NCI-H128 (cell line): ENCODE measurements at regions not wholly inside any gene's neighbourhood (a gene's known extent, or its start where the extent isn't known, plus 50 kb on each side); places are given as distances from the start of the nearest gene placed in this dataset.

Source experiments
- DNase-seq: peaks from one replicate; lab custom pipeline; 2025; ENCODE audit not compliant: unreplicated experiment; lab: John Stamatoyannopoulos, UW

DNA sequence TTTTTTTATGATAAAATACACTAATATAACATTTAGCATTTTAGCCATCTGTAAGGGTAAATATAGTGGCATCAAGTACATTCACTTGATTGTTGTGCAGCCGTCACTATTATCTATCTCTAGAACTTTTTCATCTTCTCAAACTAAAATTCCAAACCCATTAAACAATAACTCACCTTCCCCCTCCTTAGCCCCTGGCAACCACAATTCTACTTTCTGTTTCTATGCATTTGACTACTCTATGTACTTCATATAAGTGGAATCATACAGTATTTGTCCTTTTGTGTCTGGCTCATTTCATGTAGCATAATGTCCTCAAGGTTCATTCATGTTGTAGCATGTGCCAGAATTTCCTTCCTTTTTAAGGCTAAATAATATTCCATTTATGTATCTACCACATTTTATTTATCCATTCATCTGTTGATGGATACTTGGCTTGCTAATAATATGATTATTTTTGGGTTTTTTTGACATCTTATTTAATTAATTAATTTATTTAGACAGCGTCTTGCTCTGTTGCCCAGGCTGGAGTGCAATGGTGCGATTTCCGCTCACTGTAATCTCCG lies 69.6 kb upstream of the MACF1 start:
- no peak for DNase-seq

DNA sequence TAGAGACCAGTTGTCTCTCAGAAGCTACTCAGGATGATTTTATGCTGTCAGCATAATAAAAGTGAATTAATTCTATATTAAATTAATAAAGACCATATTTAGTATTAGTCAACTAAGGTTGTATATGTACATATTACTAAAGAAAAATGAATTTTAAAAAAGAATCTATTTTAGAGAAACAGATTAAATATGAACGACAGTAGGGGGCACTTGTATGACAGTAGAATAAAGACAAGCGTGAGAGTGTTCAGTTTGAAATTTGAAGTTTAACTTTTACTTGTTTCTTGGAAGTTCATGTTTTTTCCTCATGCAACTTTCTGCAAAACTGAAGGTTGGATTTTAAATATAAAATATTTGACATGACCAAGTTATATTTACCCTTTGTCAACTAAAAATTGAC lies 67.9 kb upstream of the MACF1 start:
- DNase-seq, result no peak

DNA sequence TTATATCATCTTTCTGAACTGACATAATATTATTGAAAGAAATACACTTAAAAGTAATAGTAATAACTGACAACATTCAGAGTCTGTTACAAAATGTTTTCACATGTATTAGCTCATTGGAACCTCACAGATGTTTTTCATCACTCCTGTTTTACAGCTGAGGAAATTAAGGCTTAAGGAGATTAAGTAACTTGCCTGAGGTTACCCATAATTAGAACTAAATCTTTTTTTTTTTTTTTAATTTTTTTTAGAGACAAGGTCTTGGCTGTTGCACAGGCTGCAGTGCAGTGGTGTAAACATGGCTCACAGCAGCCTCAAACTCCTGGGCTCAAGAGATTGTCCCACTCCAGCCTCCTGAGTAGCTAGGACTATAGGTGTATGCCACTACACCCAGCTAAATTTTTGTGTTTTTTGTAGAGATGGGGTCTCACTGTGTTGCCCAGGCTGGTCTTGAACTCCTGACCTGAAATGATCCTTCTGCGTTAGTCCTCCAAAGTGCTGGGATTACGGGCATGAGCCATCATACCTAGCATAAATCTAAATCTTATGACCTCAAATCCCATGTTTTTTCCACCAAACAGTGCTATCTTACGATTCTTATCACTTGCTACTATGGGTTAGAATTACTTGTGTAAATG lies 64.7 kb upstream of the MACF1 start:
- no peak for DNase-seq

- DNase-seq, result no peak
Observed at GRCh38 chr1:39141925-39142324, 62.6 kb upstream of the MACF1 start.

- no peak for DNase-seq
Observed at GRCh38 chr1:39142401-39143060, 62.0 kb upstream of the MACF1 start.

DNA sequence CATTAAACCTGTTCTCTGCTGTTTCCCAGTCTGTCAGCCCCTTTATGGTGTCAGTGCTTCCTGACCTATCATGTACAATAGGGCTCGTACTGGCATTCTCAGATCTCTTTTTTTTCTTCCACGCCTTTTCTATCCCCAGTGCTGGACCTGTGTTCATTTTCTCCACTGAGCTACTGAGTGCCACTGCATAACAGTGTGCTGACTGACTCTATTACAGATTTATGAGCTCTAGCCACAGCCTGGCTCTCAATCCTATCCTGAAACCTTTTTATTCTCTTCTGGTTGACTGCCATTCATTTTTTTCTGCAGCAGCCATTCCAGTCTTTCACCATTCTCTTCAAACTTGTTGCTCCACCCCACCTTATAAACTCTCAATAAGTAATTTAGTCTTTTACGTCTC lies 59.6 kb upstream of the MACF1 start:
- no peak for DNase-seq

- DNase-seq, result no peak
Observed at GRCh38 chr1:39145331-39145965, 59.0 kb upstream of the MACF1 start.

- DNase-seq, result no peak
Observed at GRCh38 chr1:39146681-39147080, 57.8 kb upstream of the MACF1 start.

GRCh38 chr1:39147099-39148025 lies 57.1 kb upstream of the MACF1 start:
- DNase-seq, result no peak

DNA sequence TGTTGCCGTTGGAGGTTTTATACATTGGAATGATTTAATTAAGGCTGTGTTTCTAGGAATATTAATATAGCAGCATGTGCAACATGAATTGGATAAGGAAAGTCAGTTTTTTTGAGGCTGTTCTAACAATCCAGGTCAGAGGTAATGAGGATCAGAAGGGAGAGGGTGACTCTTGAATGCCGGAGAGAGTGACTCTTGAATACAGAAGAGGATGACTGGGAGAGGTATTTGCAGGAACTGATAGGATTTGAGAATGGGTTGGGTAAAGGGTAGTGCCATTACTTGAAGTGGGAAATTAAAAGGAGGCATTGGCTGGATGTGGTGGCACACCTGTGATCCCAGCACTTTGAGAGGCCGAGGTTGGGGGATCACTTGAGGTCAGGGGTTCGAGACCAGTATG lies 55.6 kb upstream of the MACF1 start:
- no peak for DNase-seq

GRCh38 chr1:39149509-39149908 lies 55.0 kb upstream of the MACF1 start:
- no peak for DNase-seq

- no peak for DNase-seq
Observed at GRCh38 chr1:39150779-39151178, 53.7 kb upstream of the MACF1 start.

GRCh38 chr1:39151267-39151666 lies 53.2 kb upstream of the MACF1 start:
- no peak for DNase-seq

DNA sequence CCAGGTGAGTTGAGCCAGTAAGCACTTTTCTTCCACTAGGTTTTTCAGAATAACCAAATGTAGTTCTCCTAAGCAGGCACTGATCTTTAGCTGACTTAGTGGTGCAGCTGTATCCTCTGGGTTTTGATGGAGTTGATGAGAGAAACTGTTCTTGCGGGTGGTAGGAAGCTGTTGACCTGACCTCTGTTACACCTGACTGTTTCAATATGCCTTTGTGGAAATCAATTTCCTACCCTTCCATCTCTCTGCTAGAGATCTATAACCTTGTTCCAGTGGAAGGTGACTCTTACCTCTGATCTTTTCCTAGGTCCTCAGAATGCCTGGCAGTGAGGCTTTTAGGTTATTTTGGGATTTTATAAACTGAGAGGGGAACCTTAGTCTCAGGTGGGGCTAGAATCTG lies 51.6 kb upstream of the MACF1 start:
- no peak for DNase-seq

- DNase-seq, result no peak
Observed at GRCh38 chr1:39153684-39154083, 50.8 kb upstream of the MACF1 start.

DNA sequence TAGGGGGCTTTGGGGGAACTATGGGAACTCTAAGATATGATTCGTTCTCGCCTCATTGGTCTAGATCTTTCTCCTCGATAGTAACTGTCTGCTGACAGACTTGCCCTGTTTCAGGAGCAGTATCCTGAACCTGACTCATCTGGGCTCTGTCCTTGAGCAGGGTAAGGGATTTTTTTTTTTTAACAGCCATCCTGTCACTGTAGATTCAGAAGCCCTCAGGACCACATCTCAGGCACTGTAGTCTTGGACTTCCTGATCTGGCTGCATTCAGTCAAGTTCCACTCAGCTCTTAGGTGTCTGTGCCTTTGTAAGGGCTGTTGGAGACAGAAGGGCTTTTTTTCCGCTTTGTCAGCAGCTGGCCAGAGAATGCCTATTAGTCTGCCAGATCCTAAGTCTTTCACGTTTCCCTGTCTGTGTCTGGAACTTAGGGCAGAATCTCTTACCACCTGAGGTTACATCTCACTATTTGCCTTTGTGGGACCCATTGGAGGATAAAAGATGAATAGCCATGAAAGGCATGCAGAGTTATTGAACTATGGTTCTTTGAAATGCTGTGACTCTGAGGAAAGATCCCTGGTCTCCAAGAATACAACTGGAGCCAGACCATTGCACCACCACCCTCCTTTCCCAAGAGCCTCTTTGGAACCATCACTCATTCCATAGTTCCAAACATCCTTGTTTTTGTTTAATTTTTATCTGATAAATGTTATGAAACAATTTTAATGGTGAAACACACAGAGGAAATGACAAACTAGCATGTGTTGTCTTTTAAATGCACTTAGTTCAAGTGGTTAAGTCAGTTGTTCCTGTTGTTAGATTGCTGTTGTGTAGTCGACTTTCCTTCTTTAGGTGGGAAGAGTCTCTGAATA lies 49.7 kb upstream of the MACF1 start:
- no peak for DNase-seq
